Pancreas (tissue), 10 donors: ENCODE measurements at regions not wholly inside any gene's neighbourhood (a gene's known extent, or its start where the extent isn't known, plus 50 kb on each side); places are given as distances from the start of the nearest gene placed in this dataset.

Experiments
- ATAC-seq, 4 donors: fragments of 200-7000 bp; cut with Tn5 transposase; one replicate each; pipeline versions ENCODE4 v1.8.0 to v1.9.1; 2020; ENCODE audit warnings: mild to moderate bottlenecking in 4 of 4, moderate library complexity in 4 of 4
- DNase-seq, 6 donors: peaks; one replicate each; pipeline ENCODE4 v3.0.0-alpha.2; 2020
- FAIRE-seq: peaks from 2 replicates; lab custom pipeline; 2012; peaks lifted over from hg19 to GRCh38; lab: Jason Lieb, UNC
- H3K27ac ChIP-seq, 4 donors: fragments of 200-600 bp; sonication (generic); 1 replicate in 3 of 4; 2 replicates in 1 of 4; pipeline versions ENCODE4 v1.5.0 to v1.8.0; 2020
- H3K27me3 ChIP-seq, 4 donors: fragments of 200-600 bp; one replicate each; pipeline ENCODE4 v1.8.0; 2021
- H3K36me3 ChIP-seq, 3 donors: fragments of 200-600 bp; sonication (generic) in 1 of 3; one replicate each; pipeline versions ENCODE4 v1.5.0 to v1.8.0; 2020 to 2021
- H3K4me1 ChIP-seq, 3 donors: fragments of 200-600 bp; one replicate each; pipeline ENCODE4 v1.8.0; 2021
- H3K4me3 ChIP-seq, 4 donors: fragments of 200-600 bp; sonication (generic) in 2 of 4; one replicate each; pipeline versions ENCODE4 v1.5.0 to v1.8.0; 2020 to 2021
- H3K9me3 ChIP-seq, 4 donors: fragments of 200-600 bp; one replicate each; pipeline ENCODE4 v1.8.0; 2021
- CTCF ChIP-seq, 4 donors: fragments of 200-600 bp; sonication (generic) in 3 of 4; IDR thresholded peaks; one replicate each; pipeline versions ENCODE4 v1.5.0 to v1.8.0; 2021; ENCODE audit warnings: antibody characterized with exemption in 4 of 4
- WGBS, 2 donors: extraction: QIAGEN DNeasy Blood & Tissue Kit; methylation state at CpG; one replicate each; pipeline ENCODE4 v1.1.7; 2013; 5-methylcytosine and 5-hydroxymethylcytosine counted together
- intact Hi-C, 3 donors: fragments of 100-400 bp; cut with DNase I; formaldehyde crosslinking; loops; one replicate each; pipeline versions ENCODE4 v1.11.1 to v1.14.2; 2022
- donor health status: healthy with polysubstance abuse.
- donor health status: DM: no; HTN: no; CAD: no; lungs with moderate emphysema.
- donor health status: DM: no; HTN: no; CAD: no.
- donor health status: control.
- donor health status: control.
- donor health status: Bipolar disorder and iron deficiency.
- donor health status: DM: yes; HTN: yes; CAD: no.
- donor health status: DM: no; HTN: no; CAD: no.
- donor health status: DM: no; HTN: no; CAD: no.
- donor health status: DM: yes; HTN: yes; CAD: no.

DNA sequence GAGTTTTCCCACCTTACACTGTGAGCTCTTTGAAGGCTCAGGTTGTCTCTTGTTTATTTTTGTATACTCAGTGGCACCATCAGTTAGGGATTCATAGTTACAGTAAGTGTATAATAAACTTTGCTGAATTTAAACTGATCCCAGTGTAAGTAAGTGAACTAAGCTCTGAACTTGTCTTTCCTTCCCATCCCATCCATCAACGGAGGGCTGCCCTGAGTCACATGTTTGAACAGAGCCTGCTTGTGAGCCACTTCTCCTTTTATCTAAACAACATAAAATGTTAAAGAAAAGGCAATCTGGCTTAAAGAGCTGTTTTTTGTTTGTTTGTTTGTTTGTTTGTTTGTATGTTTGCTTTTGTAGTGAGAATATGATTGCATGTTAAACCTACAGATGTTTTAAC is 185.7 kb upstream of the MARCKS start:
- no peaks in the 10 kb centered on the region for H3K27me3 ChIP-seq
- H3K4me1 ChIP-seq: peaks cover 14 to 55% (median 19%) of the 10 kb centered on the region in 3 donors
- H3K27ac ChIP-seq: no peak overlapping the region
- H3K9me3 ChIP-seq: no peaks in the 10 kb centered on the region
- ATAC-seq: no peak
- 49 to 52% methylated on average over 1 of the region's 1 CpG for WGBS, 2 donors
- no peak for FAIRE-seq
- DNase-seq: no peak
- no peaks in the 10 kb centered on the region for H3K36me3 ChIP-seq
- intact Hi-C loops: loop anchor here in 1 of 3 donors (10.0 kb wide), 1 partner anchor 183 kb away; the partner anchor contains the start of gene MARCKS
- no peak for TF ChIP-seq CTCF (IDR thresholded peaks at IDR 0.05)
- no peak overlapping the region for H3K4me3 ChIP-seq

DNA sequence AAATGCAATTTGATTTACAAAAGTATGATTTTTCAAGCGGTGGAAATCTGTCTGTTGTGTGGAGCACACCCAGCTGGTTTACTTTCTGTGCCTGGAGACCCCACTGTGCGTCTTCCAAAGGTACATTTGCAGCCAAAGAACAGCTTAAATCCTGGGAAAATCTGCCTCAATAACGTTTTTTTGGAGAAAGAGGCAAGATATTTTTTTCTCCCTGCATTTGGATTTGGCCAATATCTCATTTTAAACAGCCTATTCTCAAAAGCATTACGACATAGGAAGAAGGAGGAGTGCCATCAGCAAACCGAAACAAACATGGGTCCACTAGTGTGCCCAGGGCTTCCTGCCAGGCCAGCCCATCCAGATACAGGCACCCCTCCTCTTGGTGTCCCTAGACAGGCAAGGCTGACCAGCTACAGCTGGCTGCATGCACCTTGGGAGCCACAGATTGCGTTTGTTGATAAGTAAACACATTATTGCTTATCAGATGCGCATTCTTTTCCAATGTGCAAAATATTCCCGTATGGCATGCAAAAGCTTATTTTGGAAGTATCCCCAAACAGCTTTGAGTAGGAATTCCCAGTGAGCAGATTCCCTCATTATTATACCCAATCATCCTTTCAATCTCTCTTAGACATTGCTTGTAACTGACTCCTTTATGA is 184.5 kb upstream of the MARCKS start:
- DNase-seq (peak in 1 of 6 donors; percentile 33), FAIRE-seq (no peak), ATAC-seq (peak in 3 of 4 donors; percentile 31 to 58 (median 58))
- Histone ChIP-seq H3K9me3 (no peaks in the 10 kb centered on the region), H3K4me1 (peaks cover 19 to 66% (median 20%) of the 10 kb centered on the region in 3 donors), H3K27me3 (no peaks in the 10 kb centered on the region), H3K27ac (peak overlapping the region in 2 of 4 donors; percentile 44 to 86), H3K4me3 (peak overlapping the region in 1 of 4 donors; percentile 9), H3K36me3 (no peaks in the 10 kb centered on the region)
- 48 to 49% methylated on average over 8 of the region's 8 CpGs for WGBS, 2 donors
- intact Hi-C loops: loop anchor here in 1 of 3 donors (10.0 kb wide), 1 partner anchor 182 kb away; the partner anchor contains the start of gene MARCKS
- no peak for TF ChIP-seq CTCF (IDR thresholded peaks at IDR 0.05)

DNA sequence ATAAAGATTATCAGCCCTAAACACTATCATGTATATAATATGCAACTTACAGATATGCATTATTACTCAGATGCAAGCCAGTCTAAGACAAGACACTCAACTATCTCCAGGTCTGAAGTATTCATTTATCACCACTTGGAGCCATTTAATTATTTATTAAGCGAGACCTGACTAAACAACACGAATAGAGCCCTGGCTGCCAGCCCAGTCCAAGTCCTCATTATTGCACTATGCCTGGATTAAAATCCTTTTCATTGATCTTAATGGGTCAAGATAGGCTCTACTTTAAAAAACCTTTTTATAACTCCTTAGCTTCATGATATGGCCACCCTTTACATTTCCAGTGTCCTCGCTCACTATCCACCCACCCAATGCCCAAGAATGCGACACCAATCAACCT is 183.1 kb upstream of the MARCKS start:
- H3K4me3 ChIP-seq: no peak overlapping the region
- WGBS, 2 donors: 50 to 52% methylated on average over 4 of the region's 4 CpGs
- peaks cover 17 to 61% (median 20%) of the 10 kb centered on the region in 3 donors for H3K4me1 ChIP-seq
- intact Hi-C loops: loop anchor here in 1 of 3 donors (10.0 kb wide), 1 partner anchor 181 kb away; the partner anchor contains the start of gene MARCKS
- TF ChIP-seq CTCF (IDR thresholded peaks at IDR 0.05): no peak
- DNase-seq (peak in 2 of 6 donors; percentile 21 to 53), FAIRE-seq (no peak), ATAC-seq (peak in 3 of 4 donors; percentile 5 to 19 (median 14))
- H3K9me3 ChIP-seq: no peaks in the 10 kb centered on the region
- no peaks in the 10 kb centered on the region for H3K36me3 ChIP-seq
- peak overlapping the region in 1 of 4 donors; percentile 86 for H3K27ac ChIP-seq
- no peaks in the 10 kb centered on the region for H3K27me3 ChIP-seq

DNA sequence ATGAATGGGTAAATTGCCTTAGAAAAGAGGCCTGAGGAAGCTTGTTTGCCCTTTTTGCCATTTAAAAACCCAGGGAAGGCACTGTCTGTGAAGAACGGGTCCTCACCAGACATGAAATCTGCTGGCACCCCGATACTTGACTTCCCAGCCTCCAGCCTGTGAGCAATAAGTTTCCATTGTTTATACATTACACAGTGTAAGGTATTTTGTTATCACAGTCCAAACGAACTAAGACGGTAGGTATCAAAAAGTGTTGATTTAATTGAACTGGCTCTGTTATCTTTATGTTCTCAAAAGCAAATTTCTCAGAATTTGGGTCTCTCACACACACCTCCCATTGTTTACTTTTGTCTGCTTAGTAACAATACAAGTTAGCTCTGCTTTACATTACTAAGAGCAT is 181.1 kb upstream of the MARCKS start:
- Histone ChIP-seq H3K4me3 (no peak overlapping the region), H3K36me3 (no peaks in the 10 kb centered on the region), H3K9me3 (no peaks in the 10 kb centered on the region), H3K27ac (peak overlapping the region in 2 of 4 donors; percentile 64 to 86), H3K27me3 (no peaks in the 10 kb centered on the region), H3K4me1 (peaks cover 15 to 63% (median 35%) of the 10 kb centered on the region in 3 donors)
- no peak for TF ChIP-seq CTCF (IDR thresholded peaks at IDR 0.05)
- ATAC-seq: peak; percentile 68 to 76 (median 74)
- WGBS, 2 donors: 21 to 25% methylated on average over 4 of the region's 4 CpGs
- no peak for FAIRE-seq
- peak in 1 of 6 donors; percentile 50 for DNase-seq
- intact Hi-C loops: loop anchor here in 1 of 3 donors (10.0 kb wide), 1 partner anchor 179 kb away; the partner anchor contains the start of gene MARCKS
